Tibial nerve (tissue), 4 donors: ENCODE measurements at regions not wholly inside any gene's neighbourhood (a gene's known extent, or its start where the extent isn't known, plus 50 kb on each side); places are given as distances from the start of the nearest gene placed in this dataset.

ENCODE experiments used
- DNase-seq, 2 donors: peaks; one replicate each; pipeline ENCODE4 v3.0.0-alpha.2; 2019; ENCODE audit warnings: low spot score in 2 of 2
- H3K27ac ChIP-seq, 4 donors: fragments of 200-600 bp; sonication (generic) in 3 of 4; one replicate each; pipeline ENCODE4 v1.5.1; 2017 to 2019; ENCODE audit warnings: mild to moderate bottlenecking in 1 of 4
- H3K27me3 ChIP-seq, 2 donors: fragments of 200-600 bp; sonication (generic) in 1 of 2; one replicate each; pipeline versions ENCODE4 v1.5.1 to v1.6.0; 2017 to 2019
- H3K36me3 ChIP-seq, 3 donors: fragments of 200-600 bp; sonication (generic); one replicate each; pipeline ENCODE4 v1.5.1; 2018 to 2019
- H3K4me1 ChIP-seq, 4 donors: fragments of 200-600 bp; sonication (generic) in 3 of 4; one replicate each; pipeline ENCODE4 v1.5.1; 2017 to 2019
- H3K4me3 ChIP-seq, 4 donors: fragments of 200-600 bp; sonication (generic) in 3 of 4; one replicate each; pipeline ENCODE4 v1.5.1; 2017 to 2019; ENCODE audit warnings: mild to moderate bottlenecking in 1 of 4, moderate library complexity in 1 of 4
- H3K9me3 ChIP-seq, 4 donors: fragments of 200-600 bp; sonication (generic) in 3 of 4; one replicate each; pipeline ENCODE4 v1.5.1; 2017 to 2019
- CTCF ChIP-seq, 5 experiments: fragments of 200-600 bp in 3 of 5; fragments of 450-650 bp in 2 of 5; sonication (generic) in 3 of 5; IDR thresholded peaks; one replicate each; pipeline ENCODE4 v1.5.1; 2016 to 2019; ENCODE audit warnings: antibody characterized with exemption in 5 of 5, mild to moderate bottlenecking in 3 of 5, moderate library complexity in 2 of 5
- EP300 ChIP-seq, 2 donors: sonication (generic); formaldehyde crosslinking; IDR thresholded peaks; one replicate each; pipeline ENCODE4 v1.6.1; 2017; ENCODE audit warnings: antibody characterized with exemption in 2 of 2, mild to moderate bottlenecking in 1 of 2
- POLR2A ChIP-seq, 2 donors: fragments of 450-650 bp; IDR thresholded peaks; one replicate each; pipeline ENCODE4 v1.6.1; 2017; ENCODE audit warnings: antibody characterized with exemption in 2 of 2, mild to moderate bottlenecking in 2 of 2, moderate library complexity in 2 of 2
- WGBS, 2 donors: methylation state at CpG; one replicate each; pipeline ENCODE4 v1.1.5; 2018; 5-methylcytosine and 5-hydroxymethylcytosine counted together

DNA sequence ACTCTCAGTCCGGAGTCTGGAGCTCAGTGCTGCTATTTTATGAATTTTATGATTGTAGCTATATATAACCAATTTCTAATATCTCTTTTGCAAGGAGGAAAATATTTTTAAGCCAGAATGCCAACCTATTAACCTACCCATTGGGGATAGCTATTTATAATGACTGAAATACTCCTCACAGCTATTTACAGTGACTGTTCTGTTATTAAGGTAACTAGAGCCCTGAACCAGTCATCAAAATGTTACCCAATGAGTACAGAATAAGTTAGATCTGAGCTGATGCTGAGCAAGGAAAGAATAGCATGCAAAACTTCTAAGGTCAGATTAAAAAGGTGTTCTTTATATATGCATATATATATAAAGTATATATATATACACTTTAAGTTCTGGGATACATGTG is 79.6 kb upstream of the PPP2R3A start:
- 76 to 89% methylated on average over 1 of the region's 1 CpG for WGBS, 2 donors
- no peaks in the 10 kb centered on the region for H3K36me3 ChIP-seq
- H3K9me3 ChIP-seq, result no peaks in the 10 kb centered on the region
- no peak overlapping the region for H3K27ac ChIP-seq
- TF ChIP-seq POLR2A (IDR thresholded peaks at IDR 0.05) (no peak), EP300 (IDR thresholded peaks at IDR 0.05) (no peak), CTCF (IDR thresholded peaks at IDR 0.05) (no peak)
- DNase-seq, result no peak
- H3K4me1 ChIP-seq, result no peaks in the 10 kb centered on the region
- no peaks in the 10 kb centered on the region for H3K27me3 ChIP-seq
- H3K4me3 ChIP-seq, result no peak overlapping the region

DNA sequence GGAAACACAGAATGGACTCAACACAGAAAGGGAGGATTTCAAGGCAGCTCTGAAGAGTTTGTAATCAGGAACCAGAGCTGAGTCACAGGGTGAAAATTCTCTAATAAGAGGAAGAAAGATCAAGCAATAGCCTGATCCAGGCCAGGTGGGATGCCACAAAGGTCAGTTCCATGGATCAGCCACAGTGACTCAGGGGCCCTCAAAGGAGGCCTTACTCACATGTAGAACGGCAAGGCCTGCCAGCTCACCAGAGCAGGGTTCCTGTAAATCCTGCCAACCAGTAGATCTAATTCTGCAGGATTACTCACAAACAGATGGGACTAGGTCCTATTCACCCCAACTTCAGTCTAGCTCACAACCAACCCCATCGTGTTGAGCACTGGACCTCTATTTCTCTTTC is 78.3 kb upstream of the PPP2R3A start:
- WGBS, 2 donors, result 78 to 79% methylated on average over 2 of the region's 2 CpGs
- Histone ChIP-seq H3K9me3 (no peaks in the 10 kb centered on the region), H3K27me3 (no peaks in the 10 kb centered on the region), H3K36me3 (no peaks in the 10 kb centered on the region), H3K4me1 (no peaks in the 10 kb centered on the region), H3K4me3 (no peak overlapping the region), H3K27ac (no peak overlapping the region)
- no peak for DNase-seq
- TF ChIP-seq CTCF (IDR thresholded peaks at IDR 0.05) (no peak), EP300 (IDR thresholded peaks at IDR 0.05) (no peak), POLR2A (IDR thresholded peaks at IDR 0.05) (no peak)

- no peaks in the 10 kb centered on the region for H3K4me1 ChIP-seq
- H3K27ac ChIP-seq, result no peak overlapping the region
- no peaks in the 10 kb centered on the region for H3K9me3 ChIP-seq
- no peaks in the 10 kb centered on the region for H3K27me3 ChIP-seq
- H3K36me3 ChIP-seq, result no peaks in the 10 kb centered on the region
- no peak for TF ChIP-seq EP300 (IDR thresholded peaks at IDR 0.05)
- TF ChIP-seq POLR2A (IDR thresholded peaks at IDR 0.05), result no peak
- TF ChIP-seq CTCF (IDR thresholded peaks at IDR 0.05), result no peak
- DNase-seq, result no peak
- H3K4me3 ChIP-seq, result no peak overlapping the region
- WGBS, 2 donors, result 32 to 34% methylated on average over 2 of the region's 2 CpGs
These were observed 76.1 kb upstream of the PPP2R3A start for GRCh38 chr3:135889443-135889842.

GRCh38 chr3:135891121-135891520 is 74.4 kb upstream of the PPP2R3A start:
- H3K4me3 ChIP-seq, result no peak overlapping the region
- H3K27me3 ChIP-seq, result no peaks in the 10 kb centered on the region
- no peak overlapping the region for H3K27ac ChIP-seq
- H3K9me3 ChIP-seq, result no peaks in the 10 kb centered on the region
- 74 to 77% methylated on average over 4 of the region's 4 CpGs for WGBS, 2 donors
- no peak for TF ChIP-seq CTCF (IDR thresholded peaks at IDR 0.05)
- no peak for TF ChIP-seq EP300 (IDR thresholded peaks at IDR 0.05)
- no peak for TF ChIP-seq POLR2A (IDR thresholded peaks at IDR 0.05)
- H3K4me1 ChIP-seq, result no peaks in the 10 kb centered on the region
- DNase-seq, result no peak
- no peaks in the 10 kb centered on the region for H3K36me3 ChIP-seq

DNA sequence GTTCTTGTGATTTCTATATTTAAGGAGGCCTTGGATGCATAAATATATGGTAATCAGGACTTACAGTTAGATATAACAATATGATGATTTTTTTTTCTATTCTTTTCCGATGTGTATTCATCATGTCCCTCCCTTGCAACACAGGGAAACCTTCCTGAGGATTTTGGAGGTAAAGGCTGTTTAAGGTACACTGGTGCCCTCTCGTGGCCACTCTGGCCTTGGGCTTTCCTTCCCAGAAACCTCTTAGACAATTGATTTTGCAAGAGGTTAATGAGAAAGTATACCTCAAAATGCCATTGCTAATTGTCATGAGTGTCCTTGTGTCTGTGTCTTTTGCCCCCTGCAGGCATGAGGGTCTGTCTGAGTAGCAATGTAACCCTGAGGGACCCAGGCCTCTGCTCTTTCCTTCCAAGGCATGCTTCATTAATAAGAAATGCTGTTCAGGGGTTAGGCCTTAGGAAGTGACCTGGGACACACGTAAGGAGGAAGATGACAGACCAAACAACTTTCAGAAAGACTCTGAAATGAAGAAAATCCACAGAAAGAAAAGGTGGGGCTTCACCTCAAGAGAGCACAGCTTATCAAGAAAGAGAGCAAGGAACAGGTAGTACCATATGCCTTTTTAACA is 70.3 kb upstream of the PPP2R3A start:
- peak; percentile 36 to 64 for DNase-seq
- H3K4me3 ChIP-seq, result no peak overlapping the region
- peak; percentile 54 to 68 (median 61) for TF ChIP-seq CTCF (IDR thresholded peaks at IDR 0.05)
- no peak for TF ChIP-seq POLR2A (IDR thresholded peaks at IDR 0.05)
- H3K27ac ChIP-seq, result no peak overlapping the region
- no peaks in the 10 kb centered on the region for H3K9me3 ChIP-seq
- WGBS, 2 donors, result 18% methylated on average over 3 of the region's 3 CpGs
- H3K4me1 ChIP-seq, result no peaks in the 10 kb centered on the region
- no peaks in the 10 kb centered on the region for H3K27me3 ChIP-seq
- H3K36me3 ChIP-seq, result no peaks in the 10 kb centered on the region
